CD4-positive, CD25-positive, alpha-beta regulatory T cell (primary cell): ENCODE measurements at regions not wholly inside any gene's neighbourhood (a gene's known extent, or its start where the extent isn't known, plus 50 kb on each side); places are given as distances from the start of the nearest gene placed in this dataset.

Experiments used
- ATAC-seq, 2 donors: fragments of 150-1000 bp; cut with Tn5 transposase; one replicate each; pipeline ENCODE4 v1.10.0; 2021; ENCODE audit warnings: low read depth in 2 of 2, moderate number of reproducible peaks in 2 of 2, moderate library complexity in 1 of 2
- DNase-seq, 3 donors: peaks; one replicate each; pipeline versions ENCODE4 v3.0.0 to v3.0.0-alpha.2; 2012 to 2022; ENCODE audit warnings: mixed read lengths in 1 of 3
- H3K27ac ChIP-seq: one replicate; pipeline ENCODE4 v1.7.0; 2013; ENCODE audit warnings: mild to moderate bottlenecking, low read length; ENCODE audit not compliant: insufficient read depth, poor library complexity, severe bottlenecking
- H3K27me3 ChIP-seq: one replicate; pipeline ENCODE4 v1.7.0; 2013; ENCODE audit warnings: low read length; ENCODE audit not compliant: control insufficient read depth, insufficient read depth
- H3K36me3 ChIP-seq: one replicate; pipeline ENCODE4 v1.7.0; 2013; ENCODE audit warnings: mild to moderate bottlenecking, low read length, moderate library complexity; ENCODE audit not compliant: control insufficient read depth, insufficient read depth
- H3K4me1 ChIP-seq: 2 replicates; pipeline ENCODE4 v1.7.0; 2013; ENCODE audit warnings: mild to moderate bottlenecking, low read length; ENCODE audit not compliant: insufficient read depth, control insufficient read depth, poor library complexity, severe bottlenecking
- H3K4me3 ChIP-seq: one replicate; pipeline ENCODE4 v1.7.0; 2013; ENCODE audit warnings: low read depth, mild to moderate bottlenecking, low read length, moderate library complexity
- H3K9me3 ChIP-seq, 2 experiments: 1 replicate in 1 of 2; 2 replicates in 1 of 2; pipeline ENCODE4 v1.7.0; 2013; ENCODE audit warnings: low read length in 2 of 2, mild to moderate bottlenecking in 1 of 2, moderate library complexity in 1 of 2; ENCODE audit not compliant: control insufficient read depth in 2 of 2
- H3K27ac Mint-ChIP-seq, 3 donors: one replicate each; pipeline ENCODE4 v1.8.0; 2020 to 2022; ENCODE audit warnings: mild to moderate bottlenecking in 3 of 3, mixed read lengths in 3 of 3, moderate library complexity in 2 of 3
- H3K27me3 Mint-ChIP-seq: one replicate; pipeline ENCODE4 v1.8.0; 2022; ENCODE audit warnings: mild to moderate bottlenecking, mixed read lengths
- H3K36me3 Mint-ChIP-seq: one replicate; pipeline ENCODE4 v1.8.0; 2020; ENCODE audit warnings: mixed read lengths
- H3K4me1 Mint-ChIP-seq, 4 donors: one replicate each; pipeline ENCODE4 v1.8.0; 2020 to 2022; ENCODE audit warnings: mixed read lengths in 4 of 4, mild to moderate bottlenecking in 1 of 4
- H3K4me3 Mint-ChIP-seq, 4 donors: one replicate each; pipeline ENCODE4 v1.8.0; 2020 to 2022; ENCODE audit warnings: mild to moderate bottlenecking in 4 of 4, mixed read lengths in 4 of 4, moderate library complexity in 3 of 4
- H3K9me3 Mint-ChIP-seq, 7 donors: one replicate each; pipeline ENCODE4 v1.8.0; 2020 to 2022; ENCODE audit warnings: mixed read lengths in 7 of 7, mild to moderate bottlenecking in 3 of 7, moderate library complexity in 2 of 7

- Mint-ChIP-seq H3K36me3 (no peaks in the 10 kb centered on the region), H3K4me3 (no peak overlapping the region), H3K9me3 (peaks cover 2 to 18% (median 5%) of the 10 kb centered on the region in 7 donors), H3K27ac (no peak overlapping the region), H3K27me3 (no peaks in the 10 kb centered on the region), H3K4me1 (no peaks in the 10 kb centered on the region)
- Histone ChIP-seq H3K4me3 (no peak overlapping the region), H3K4me1 (no peaks in the 10 kb centered on the region), H3K9me3 (no peaks in the 10 kb centered on the region), H3K27ac (no peak overlapping the region), H3K36me3 (no peaks in the 10 kb centered on the region), H3K27me3 (no peaks in the 10 kb centered on the region)
- ATAC-seq = no peak
- DNase-seq = no peak
Observed at GRCh38 chr3:76028774-76029173, 243.4 kb upstream of the ZNF717 start.

DNA sequence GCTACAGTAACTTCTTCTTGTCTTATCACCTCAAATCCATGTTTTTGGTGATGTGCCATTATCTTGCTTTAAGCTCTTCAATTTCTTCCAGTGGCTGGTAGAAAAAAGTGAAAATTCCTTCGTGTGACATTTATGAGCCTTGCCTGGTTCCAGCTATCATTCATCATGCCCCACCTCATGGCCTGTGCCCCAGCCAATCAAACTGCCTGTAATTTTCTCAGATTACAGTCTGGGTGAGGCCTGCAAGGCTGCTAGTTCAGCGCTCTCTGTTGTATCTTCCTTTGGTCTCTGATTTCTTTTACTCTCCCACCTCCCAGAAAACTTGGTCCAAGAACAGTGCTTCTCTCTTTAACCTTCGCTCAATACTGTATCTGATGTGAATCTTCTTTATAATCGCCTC, 249.3 kb upstream of the ZNF717 start:
- Mint-ChIP-seq H3K4me3 (no peak overlapping the region), H3K27ac (no peak overlapping the region), H3K9me3 (peaks cover 0 to 14% (median 4%) of the 10 kb centered on the region in 7 donors), H3K36me3 (no peaks in the 10 kb centered on the region), H3K4me1 (no peaks in the 10 kb centered on the region), H3K27me3 (no peaks in the 10 kb centered on the region)
- no peak for ATAC-seq
- no peak overlapping the region for H3K4me3 ChIP-seq
- peaks cover 0 to 6% of the 10 kb centered on the region in 2 experiments for H3K9me3 ChIP-seq
- DNase-seq = no peak
- H3K27me3 ChIP-seq = no peaks in the 10 kb centered on the region
- H3K36me3 ChIP-seq = no peaks in the 10 kb centered on the region
- no peak overlapping the region for H3K27ac ChIP-seq
- no peaks in the 10 kb centered on the region for H3K4me1 ChIP-seq

- H3K36me3 ChIP-seq = no peaks in the 10 kb centered on the region
- H3K27ac ChIP-seq = no peak overlapping the region
- Mint-ChIP-seq H3K4me3 (no peak overlapping the region), H3K9me3 (peaks cover 0 to 14% (median 4%) of the 10 kb centered on the region in 7 donors), H3K27ac (no peak overlapping the region), H3K27me3 (no peaks in the 10 kb centered on the region), H3K36me3 (no peaks in the 10 kb centered on the region), H3K4me1 (no peaks in the 10 kb centered on the region)
- H3K27me3 ChIP-seq = no peaks in the 10 kb centered on the region
- H3K9me3 ChIP-seq = peaks cover 0 to 6% of the 10 kb centered on the region in 2 experiments
- H3K4me3 ChIP-seq = no peak overlapping the region
- no peak for DNase-seq
- ATAC-seq = no peak
- H3K4me1 ChIP-seq = no peaks in the 10 kb centered on the region
Observed at GRCh38 chr3:76035117-76035516, 249.8 kb upstream of the ZNF717 start.

DNA sequence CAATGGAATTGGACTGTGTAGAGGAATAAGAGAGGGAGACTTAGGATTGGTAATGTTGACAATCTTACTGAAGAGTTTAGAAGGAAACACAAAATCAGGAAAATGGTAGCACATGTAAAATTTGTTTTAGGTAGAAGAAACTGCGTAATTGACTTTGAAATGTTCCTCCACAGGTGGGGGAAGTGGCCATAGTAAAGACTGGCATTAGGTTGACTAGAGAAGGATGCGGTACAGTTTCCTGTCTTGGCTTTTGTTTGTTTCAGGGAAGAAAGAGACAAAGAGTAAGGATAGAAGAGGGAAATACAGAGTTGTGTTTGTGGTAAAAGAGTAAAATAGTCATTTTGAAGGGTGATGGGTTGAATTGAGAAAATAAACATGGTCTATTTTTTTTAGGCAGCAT, 253.6 kb upstream of the ZNF717 start:
- ATAC-seq = no peak
- H3K27ac Mint-ChIP-seq = no peak overlapping the region
- no peaks in the 10 kb centered on the region for H3K36me3 ChIP-seq
- H3K27me3 Mint-ChIP-seq = no peaks in the 10 kb centered on the region
- H3K36me3 Mint-ChIP-seq = no peaks in the 10 kb centered on the region
- no peak overlapping the region for H3K27ac ChIP-seq
- peaks cover 0 to 6% of the 10 kb centered on the region in 2 experiments for H3K9me3 ChIP-seq
- no peaks in the 10 kb centered on the region for H3K4me1 Mint-ChIP-seq
- no peaks in the 10 kb centered on the region for H3K27me3 ChIP-seq
- peaks cover 0 to 15% (median 5%) of the 10 kb centered on the region in 7 donors for H3K9me3 Mint-ChIP-seq
- DNase-seq = no peak
- H3K4me3 ChIP-seq = no peak overlapping the region
- H3K4me1 ChIP-seq = no peaks in the 10 kb centered on the region
- H3K4me3 Mint-ChIP-seq = no peak overlapping the region

GRCh38 chr3:76039431-76039830, 254.1 kb upstream of the ZNF717 start:
- H3K4me1 ChIP-seq = no peaks in the 10 kb centered on the region
- ATAC-seq (no peak), DNase-seq (no peak)
- no peaks in the 10 kb centered on the region for H3K36me3 ChIP-seq
- Mint-ChIP-seq H3K4me1 (no peaks in the 10 kb centered on the region), H3K4me3 (no peak overlapping the region), H3K27me3 (no peaks in the 10 kb centered on the region), H3K36me3 (no peaks in the 10 kb centered on the region), H3K27ac (no peak overlapping the region), H3K9me3 (peaks cover 0 to 15% (median 5%) of the 10 kb centered on the region in 7 donors)
- H3K27me3 ChIP-seq = no peaks in the 10 kb centered on the region
- H3K27ac ChIP-seq = no peak overlapping the region
- H3K4me3 ChIP-seq = no peak overlapping the region
- H3K9me3 ChIP-seq = peaks cover 0 to 6% of the 10 kb centered on the region in 2 experiments

DNA sequence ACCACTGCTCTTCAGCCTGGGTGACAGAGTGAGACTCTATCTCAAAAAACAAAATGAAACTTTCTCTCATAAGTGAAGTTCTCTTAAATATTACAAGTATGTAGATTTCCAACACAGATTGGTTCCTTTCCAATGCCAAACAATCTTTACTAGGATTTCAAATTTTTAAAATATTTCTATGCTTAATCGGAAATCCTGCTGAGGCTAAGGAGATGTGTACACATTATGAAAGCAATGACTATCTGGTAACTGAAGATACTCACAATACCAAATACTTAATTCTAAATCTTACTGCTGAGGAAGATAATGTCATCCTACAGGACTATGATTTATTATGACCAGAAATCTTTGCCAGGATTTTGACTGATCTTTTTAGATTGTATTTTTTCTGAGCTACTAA, 255.6 kb upstream of the ZNF717 start:
- Histone ChIP-seq H3K27ac (no peak overlapping the region), H3K4me3 (no peak overlapping the region), H3K9me3 (peaks cover 0 to 6% of the 10 kb centered on the region in 2 experiments), H3K27me3 (no peaks in the 10 kb centered on the region), H3K4me1 (no peaks in the 10 kb centered on the region), H3K36me3 (no peaks in the 10 kb centered on the region)
- Mint-ChIP-seq H3K9me3 (peaks cover 0 to 8% (median 4%) of the 10 kb centered on the region in 7 donors), H3K27ac (no peak overlapping the region), H3K4me1 (no peaks in the 10 kb centered on the region), H3K27me3 (no peaks in the 10 kb centered on the region), H3K36me3 (no peaks in the 10 kb centered on the region), H3K4me3 (no peak overlapping the region)
- DNase-seq (no peak), ATAC-seq (no peak)

DNA sequence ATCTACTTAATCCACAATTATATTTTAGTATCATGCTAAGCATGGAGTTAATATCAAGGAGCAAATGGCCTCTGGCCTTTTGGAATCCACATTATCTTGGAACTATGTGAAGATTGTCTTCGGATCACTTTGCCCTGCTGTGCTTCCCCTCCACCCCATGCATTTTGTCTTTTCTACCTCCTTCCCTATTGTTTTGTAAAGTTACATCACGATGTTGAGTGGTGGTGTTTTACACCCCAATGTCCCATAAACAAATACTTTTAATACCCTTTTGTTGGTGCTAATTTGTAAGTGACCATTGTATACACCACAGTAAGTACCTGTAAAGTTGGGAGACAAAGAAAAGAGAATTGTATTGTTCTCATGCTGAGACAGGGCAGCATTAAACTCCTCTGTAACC, 258.4 kb upstream of the ZNF717 start:
- no peak for DNase-seq
- no peaks in the 10 kb centered on the region for H3K36me3 Mint-ChIP-seq
- no peak overlapping the region for H3K27ac Mint-ChIP-seq
- Histone ChIP-seq H3K36me3 (no peaks in the 10 kb centered on the region), H3K9me3 (no peaks in the 10 kb centered on the region), H3K27ac (no peak overlapping the region), H3K4me1 (no peaks in the 10 kb centered on the region), H3K4me3 (no peak overlapping the region), H3K27me3 (no peaks in the 10 kb centered on the region)
- H3K4me1 Mint-ChIP-seq = no peaks in the 10 kb centered on the region
- H3K27me3 Mint-ChIP-seq = no peaks in the 10 kb centered on the region
- ATAC-seq = no peak
- no peak overlapping the region for H3K4me3 Mint-ChIP-seq
- H3K9me3 Mint-ChIP-seq = peaks cover 0 to 8% (median 4%) of the 10 kb centered on the region in 7 donors

- Histone ChIP-seq H3K4me1 (no peaks in the 10 kb centered on the region), H3K9me3 (peaks cover 0 to 2% of the 10 kb centered on the region in 2 experiments), H3K27ac (no peak overlapping the region), H3K4me3 (no peak overlapping the region), H3K36me3 (no peaks in the 10 kb centered on the region), H3K27me3 (no peaks in the 10 kb centered on the region)
- no peaks in the 10 kb centered on the region for H3K4me1 Mint-ChIP-seq
- no peak overlapping the region for H3K27ac Mint-ChIP-seq
- H3K27me3 Mint-ChIP-seq = no peaks in the 10 kb centered on the region
- ATAC-seq = no peak
- H3K36me3 Mint-ChIP-seq = no peaks in the 10 kb centered on the region
- H3K9me3 Mint-ChIP-seq = peaks cover 1 to 12% (median 4%) of the 10 kb centered on the region in 7 donors
- DNase-seq = peak in 1 of 3 donors; percentile 1
- H3K4me3 Mint-ChIP-seq = no peak overlapping the region
Observed at GRCh38 chr3:76044601-76045600, 259.6 kb upstream of the ZNF717 start.
